ENCODE measurements at regions not wholly inside any gene's neighbourhood (a gene's known extent, or its start where the extent isn't known, plus 50 kb on each side); places are given as distances from the start of the nearest gene placed in this dataset.
"Not testable (repeated sequence)": the region's sequence is repeated elsewhere in the genome, so short reads cannot be mapped to it uniquely, and the experiment has no call there.

DNA sequence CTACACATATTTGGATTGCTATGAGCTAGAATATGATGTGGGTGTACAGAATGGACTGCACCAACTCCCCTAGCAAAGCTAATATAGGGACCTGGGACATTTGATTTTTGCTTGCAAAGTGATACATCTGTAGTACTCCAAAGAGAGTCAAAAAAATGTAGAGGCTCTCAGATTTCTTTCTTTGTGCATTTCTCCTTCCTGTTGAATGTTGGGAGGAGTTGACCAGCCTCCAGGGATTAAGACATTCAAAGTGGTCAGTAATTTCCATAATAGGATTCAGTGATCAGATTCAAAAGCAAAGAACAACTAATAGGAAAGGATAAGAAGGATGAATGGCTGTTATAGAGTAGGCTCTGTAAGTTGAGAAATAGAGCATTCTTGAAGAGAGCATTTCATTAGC, 934.9 kb downstream of the KCNJ2 start:
- ATAC-seq (no peak), DNase-seq (ENCODE audit: low read depth, low spot score) (no peak)
- in situ Hi-C loops (cut with HindIII; ENCODE audit: low pct_unique_long_range_greater_than_20kb, low sequenced_read_pairs) = no loop called here
- ChIA-PET CTCF (no interaction called here), POLR2A (no interaction called here)
- Histone ChIP-seq H3K27me3 (ENCODE audit: control insufficient read depth, insufficient read depth, low read length) (no peaks in the 10 kb centered on the region), H3K4me1 (ENCODE audit: control insufficient read depth, insufficient read depth, low read length) (no peaks in the 10 kb centered on the region), H3K27ac (ENCODE audit: low read length) (no peak overlapping the region), H3K9me3 (ENCODE audit: control insufficient read depth, insufficient read depth, low read depth, low read length) (no peaks in the 10 kb centered on the region), H3K4me3 (ENCODE audit: low read depth in 2 of 2, low read length in 2 of 2) (no peak overlapping the region), H3K36me3 (ENCODE audit: control insufficient read depth, insufficient read depth, low read length) (no peaks in the 10 kb centered on the region)
- BruUV-seq (replicated peaks) = no TSS peak
- intact Hi-C loops (cut with micrococcal nuclease; ENCODE audit: unreplicated experiment) = no loop called here
- TF ChIP-seq TCF7L2 (IDR thresholded peaks at IDR 0.05; ENCODE audit: low read depth, low read length) (no peak), REST (IDR thresholded peaks at IDR 0.05; ENCODE audit: insufficient read depth in 1 of 2, low read depth in 2 of 2, low read length in 1 of 2) (no peak), SIN3A (IDR thresholded peaks at IDR 0.05; ENCODE audit: borderline replicate concordance, insufficient read depth, low read depth, low read length) (no peak), POLR2AphosphoS5 (IDR thresholded peaks at IDR 0.05; ENCODE audit: low read depth, low read length) (no peak), CTCF (IDR thresholded peaks at IDR 0.05) (no peak)

DNA sequence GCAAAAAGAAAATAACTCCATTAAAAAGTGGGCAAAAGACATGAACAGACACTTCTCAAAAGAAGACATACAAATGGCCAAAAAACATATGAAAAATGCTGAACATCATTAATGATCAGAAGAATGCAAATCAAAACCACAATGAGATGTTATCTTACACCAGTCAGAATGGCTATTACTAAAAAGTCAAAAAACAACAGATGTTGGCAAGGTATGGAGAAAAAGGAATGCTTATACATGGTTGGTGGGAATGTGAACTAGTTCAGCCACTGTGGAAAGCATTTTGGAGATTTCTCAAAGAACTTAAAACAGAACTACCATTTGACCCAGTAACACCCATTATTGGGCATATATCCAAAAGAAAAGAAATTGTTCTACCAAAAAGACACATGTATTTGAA, 936.7 kb downstream of the KCNJ2 start:
- ATAC-seq; DNase-seq (ENCODE audit: low read depth, low spot score); CTCF ChIA-PET; BruUV-seq (replicated peaks); H3K27ac ChIP-seq (ENCODE audit: low read length); H3K27me3 ChIP-seq (ENCODE audit: control insufficient read depth, insufficient read depth, low read length); in situ Hi-C loops (cut with HindIII; ENCODE audit: low pct_unique_long_range_greater_than_20kb, low sequenced_read_pairs); H3K4me3 ChIP-seq (ENCODE audit: low read depth in 2 of 2, low read length in 2 of 2); H3K4me1 ChIP-seq (ENCODE audit: control insufficient read depth, insufficient read depth, low read length); H3K9me3 ChIP-seq (ENCODE audit: control insufficient read depth, insufficient read depth, low read depth, low read length); H3K36me3 ChIP-seq (ENCODE audit: control insufficient read depth, insufficient read depth, low read length); intact Hi-C loops (cut with micrococcal nuclease; ENCODE audit: unreplicated experiment): not testable (repeated sequence)
- POLR2A ChIA-PET = interaction anchor here (0.6 kb wide), 1 partner anchor 22 kb away, joined by 4 read pairs; no protein-coding TSS in a partner anchor

- in situ Hi-C loops (cut with HindIII; ENCODE audit: low pct_unique_long_range_greater_than_20kb, low sequenced_read_pairs) = no loop called here
- Histone ChIP-seq H3K27me3 (ENCODE audit: control insufficient read depth, insufficient read depth, low read length) (no peaks in the 10 kb centered on the region), H3K27ac (ENCODE audit: low read length) (no peak overlapping the region), H3K9me3 (ENCODE audit: control insufficient read depth, insufficient read depth, low read depth, low read length) (no peaks in the 10 kb centered on the region), H3K4me3 (ENCODE audit: low read depth in 2 of 2, low read length in 2 of 2) (no peak overlapping the region), H3K4me1 (ENCODE audit: control insufficient read depth, insufficient read depth, low read length) (no peaks in the 10 kb centered on the region), H3K36me3 (ENCODE audit: control insufficient read depth, insufficient read depth, low read length) (no peaks in the 10 kb centered on the region)
- intact Hi-C loops (cut with micrococcal nuclease; ENCODE audit: unreplicated experiment) = no loop called here
- TF ChIP-seq CTCF (IDR thresholded peaks at IDR 0.05) (no peak), POLR2AphosphoS5 (IDR thresholded peaks at IDR 0.05; ENCODE audit: low read depth, low read length) (no peak), REST (IDR thresholded peaks at IDR 0.05; ENCODE audit: insufficient read depth in 1 of 2, low read depth in 2 of 2, low read length in 1 of 2) (no peak), SIN3A (IDR thresholded peaks at IDR 0.05; ENCODE audit: borderline replicate concordance, insufficient read depth, low read depth, low read length) (no peak), TCF7L2 (IDR thresholded peaks at IDR 0.05; ENCODE audit: low read depth, low read length) (no peak)
- no TSS peak for BruUV-seq (replicated peaks)
- no peak for DNase-seq (ENCODE audit: low read depth, low spot score)
- ATAC-seq = no peak
- ChIA-PET POLR2A (no interaction called here), CTCF (no interaction called here)
These were observed 937.8 kb downstream of the KCNJ2 start for GRCh38 chr17:71107136-71107535.

Data from Panc1 (cell line).